CD14-positive monocyte (primary cell): ENCODE measurements at regions not wholly inside any gene's neighbourhood (a gene's known extent, or its start where the extent isn't known, plus 50 kb on each side); places are given as distances from the start of the nearest gene placed in this dataset.

Experiments used
- DNase-seq, 3 donors: peaks; one replicate each; pipeline ENCODE4 v3.0.0-alpha.2; 2011 to 2022
- H2AFZ ChIP-seq: 2 replicates; pipeline ENCODE4 v1.6.0; 2012; ENCODE audit warnings: mild to moderate bottlenecking, low read depth, low read length, inconsistent platforms; ENCODE audit not compliant: insufficient read depth, poor library complexity, severe bottlenecking
- H3K27ac ChIP-seq, 2 donors: 1 replicate in 1 of 2; 2 replicates in 1 of 2; pipeline ENCODE4 v1.5.1; 2012 to 2013; ENCODE audit warnings: low read length in 2 of 2, control low read depth in 1 of 2, inconsistent platforms in 1 of 2, low read depth in 1 of 2, mild to moderate bottlenecking in 1 of 2
- H3K27me3 ChIP-seq, 2 donors: one replicate each; pipeline versions ENCODE4 v1.6.0 to v1.6.1; 2011 to 2013; ENCODE audit warnings: low read length in 2 of 2; ENCODE audit not compliant: control insufficient read depth in 2 of 2, insufficient read depth in 2 of 2
- H3K36me3 ChIP-seq, 2 donors: replicated peaks in 1 of 2; 1 replicate in 1 of 2; 2 replicates in 1 of 2; pipeline versions ENCODE4 v1.5.1 to v1.6.1; 2012 to 2013; ENCODE audit warnings: low read length in 2 of 2, control low read depth in 1 of 2, inconsistent platforms in 1 of 2, mild to moderate bottlenecking in 1 of 2; ENCODE audit not compliant: insufficient read depth in 2 of 2, control insufficient read depth in 1 of 2
- H3K4me1 ChIP-seq, 2 donors: 1 replicate in 1 of 2; 2 replicates in 1 of 2; pipeline versions ENCODE4 v1.5.1 to v1.6.1; 2012 to 2013; ENCODE audit warnings: low read length in 2 of 2, control low read depth in 1 of 2, inconsistent platforms in 1 of 2, mild to moderate bottlenecking in 1 of 2, moderate library complexity in 1 of 2; ENCODE audit not compliant: insufficient read depth in 2 of 2, control insufficient read depth in 1 of 2
- H3K4me2 ChIP-seq: replicated peaks from 2 replicates; pipeline ENCODE3; 2012; ENCODE audit warnings: low read length, moderate library complexity, mild to moderate bottlenecking; ENCODE audit not compliant: poor library complexity, severe bottlenecking; ENCODE audit errors: extremely low read depth
- H3K4me3 ChIP-seq, 3 experiments: fragments of 200-600 bp in 1 of 3; sonication (generic) in 1 of 3; replicated peaks in 1 of 3; 1 replicate in 2 of 3; 2 replicates in 1 of 3; pipeline ENCODE4 v1.5.1; 2011 to 2013; ENCODE audit warnings: low read length in 3 of 3, mild to moderate bottlenecking in 3 of 3, control low read depth in 2 of 3, low read depth in 2 of 3, inconsistent platforms in 1 of 3, moderate library complexity in 1 of 3
- H3K79me2 ChIP-seq: 2 replicates; pipeline ENCODE4 v1.6.0; 2012; ENCODE audit warnings: mild to moderate bottlenecking, control low read depth, inconsistent platforms, low read length, moderate library complexity; ENCODE audit not compliant: insufficient read depth
- H3K9ac ChIP-seq: 2 replicates; pipeline ENCODE4 v1.6.0; 2017; ENCODE audit warnings: low read length, mild to moderate bottlenecking; ENCODE audit not compliant: insufficient read depth, poor library complexity, severe bottlenecking
- H3K9me3 ChIP-seq, 2 donors: replicated peaks in 1 of 2; 1 replicate in 1 of 2; 2 replicates in 1 of 2; pipeline versions ENCODE4 v1.5.1 to v1.6.1; 2012 to 2013; ENCODE audit warnings: low read length in 2 of 2, control low read depth in 1 of 2; ENCODE audit not compliant: control insufficient read depth in 1 of 2, insufficient read depth in 1 of 2
- H4K20me1 ChIP-seq: 2 replicates; pipeline ENCODE4 v1.6.0; 2012; ENCODE audit warnings: mild to moderate bottlenecking, low read length, control low read depth, moderate library complexity; ENCODE audit not compliant: insufficient read depth
- H3K27ac Mint-ChIP-seq, 7 donors: one replicate each; pipeline ENCODE4 v1.8.0; 2020; ENCODE audit warnings: mild to moderate bottlenecking in 7 of 7, mixed read lengths in 7 of 7, moderate library complexity in 6 of 7, inconsistent platforms in 2 of 7
- H3K27me3 Mint-ChIP-seq, 3 donors: one replicate each; pipeline ENCODE4 v1.8.0; 2021 to 2022; ENCODE audit warnings: low read depth in 3 of 3, mild to moderate bottlenecking in 3 of 3, mixed read lengths in 3 of 3, moderate library complexity in 3 of 3, inconsistent platforms in 1 of 3
- H3K36me3 Mint-ChIP-seq, 2 donors: one replicate each; pipeline ENCODE4 v1.8.0; 2020; ENCODE audit warnings: mixed read lengths in 2 of 2, inconsistent platforms in 1 of 2, mild to moderate bottlenecking in 1 of 2
- H3K4me1 Mint-ChIP-seq: one replicate; pipeline ENCODE4 v1.8.0; 2020; ENCODE audit warnings: mild to moderate bottlenecking, mixed read lengths
- H3K4me3 Mint-ChIP-seq, 2 donors: one replicate each; pipeline ENCODE4 v1.8.0; 2020; ENCODE audit warnings: mild to moderate bottlenecking in 2 of 2, mixed read lengths in 2 of 2, moderate library complexity in 1 of 2
- H3K9me3 Mint-ChIP-seq, 7 donors: one replicate each; pipeline ENCODE4 v1.8.0; 2020 to 2022; ENCODE audit warnings: mixed read lengths in 7 of 7, mild to moderate bottlenecking in 6 of 7, moderate library complexity in 6 of 7, inconsistent platforms in 2 of 7
- WGBS: methylation state at CpG from one replicate; pipeline ENCODE4 v1.1.5; 2013; ENCODE audit warnings: missing lambda C conversion rate; ENCODE audit not compliant: insufficient coverage; 5-methylcytosine and 5-hydroxymethylcytosine counted together
- intact Hi-C, 2 donors: fragments of 100-400 bp; cut with micrococcal nuclease; formaldehyde crosslinking; loops; one replicate each; pipeline versions ENCODE4 v1.15.0 to v1.15.1; 2023
- TF ChIP-seq, protein P1 (sequence below): fragments of 200-600 bp; IDR thresholded peaks from one replicate; pipeline ENCODE4 v1.8.0; 2022; ENCODE audit warnings: antibody characterized with exemption, mild to moderate bottlenecking

DNA sequence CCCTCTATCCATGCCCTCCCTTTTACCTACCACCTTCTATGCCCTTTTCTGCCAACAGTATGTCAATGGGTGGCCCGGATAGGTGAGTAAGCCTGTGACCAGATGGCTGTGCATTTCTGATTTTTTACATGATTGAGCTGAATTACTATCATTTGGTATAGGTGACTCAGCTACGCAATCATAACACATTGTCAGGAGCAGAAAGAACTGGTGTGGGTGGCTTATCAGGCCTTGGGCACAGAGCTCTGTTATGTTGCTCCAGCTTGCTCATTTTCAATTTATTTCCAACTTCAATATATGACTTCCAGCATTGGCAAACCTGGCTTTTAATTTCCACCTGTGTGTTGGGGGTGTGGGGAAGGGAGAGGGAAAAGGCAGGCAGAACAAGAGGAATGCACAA lies 86.6 kb upstream of the AGBL1 start:
- no peak overlapping the region for H3K4me3 ChIP-seq
- no peak for DNase-seq
- no peaks in the 10 kb centered on the region for H3K4me1 Mint-ChIP-seq

DNA sequence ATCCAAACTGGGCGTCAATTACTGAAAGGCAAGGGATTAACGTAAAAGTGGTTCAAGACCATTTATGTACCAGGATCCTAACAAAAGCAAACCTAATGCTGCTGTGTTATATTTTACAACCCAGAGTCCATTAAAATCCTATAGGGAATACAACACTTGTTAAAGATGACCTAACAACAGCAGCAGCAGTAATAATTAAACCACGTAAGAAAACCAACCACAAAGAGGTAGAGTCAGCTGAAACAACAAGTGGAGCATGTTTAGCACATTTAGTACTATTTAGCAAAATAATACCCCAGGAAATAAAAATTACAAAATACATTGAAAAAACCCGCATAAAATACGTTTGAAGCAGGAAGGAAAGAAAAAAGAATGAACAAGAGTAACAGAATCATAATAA lies 82.1 kb upstream of the AGBL1 start:
- WGBS: no CpG with 5 or more reads among the region's 5 CpGs
- peaks cover 0 to 2% of the 10 kb centered on the region in 2 donors for H3K9me3 ChIP-seq
- DNase-seq: no peak
- no peaks in the 10 kb centered on the region for H3K36me3 Mint-ChIP-seq
- H3K4me1 Mint-ChIP-seq: no peaks in the 10 kb centered on the region
- H4K20me1 ChIP-seq: no peaks in the 10 kb centered on the region
- H3K27me3 Mint-ChIP-seq: peaks cover 0 to 6% (median 2%) of the 10 kb centered on the region in 3 donors
- intact Hi-C loops: no loop called here
- H3K9me3 Mint-ChIP-seq: peaks cover 2 to 12% (median 5%) of the 10 kb centered on the region in 7 donors
- H3K79me2 ChIP-seq: no peaks in the 10 kb centered on the region
- no peak overlapping the region for H3K4me3 Mint-ChIP-seq
- H3K36me3 ChIP-seq: no peaks in the 10 kb centered on the region
- H3K27ac ChIP-seq: no peak overlapping the region
- H3K4me1 ChIP-seq: no peaks in the 10 kb centered on the region
- no peak overlapping the region for H2AFZ ChIP-seq
- no peaks in the 10 kb centered on the region for H3K27me3 ChIP-seq
- H3K4me2 ChIP-seq: no peak overlapping the region
- TF ChIP-seq, protein P1, sequence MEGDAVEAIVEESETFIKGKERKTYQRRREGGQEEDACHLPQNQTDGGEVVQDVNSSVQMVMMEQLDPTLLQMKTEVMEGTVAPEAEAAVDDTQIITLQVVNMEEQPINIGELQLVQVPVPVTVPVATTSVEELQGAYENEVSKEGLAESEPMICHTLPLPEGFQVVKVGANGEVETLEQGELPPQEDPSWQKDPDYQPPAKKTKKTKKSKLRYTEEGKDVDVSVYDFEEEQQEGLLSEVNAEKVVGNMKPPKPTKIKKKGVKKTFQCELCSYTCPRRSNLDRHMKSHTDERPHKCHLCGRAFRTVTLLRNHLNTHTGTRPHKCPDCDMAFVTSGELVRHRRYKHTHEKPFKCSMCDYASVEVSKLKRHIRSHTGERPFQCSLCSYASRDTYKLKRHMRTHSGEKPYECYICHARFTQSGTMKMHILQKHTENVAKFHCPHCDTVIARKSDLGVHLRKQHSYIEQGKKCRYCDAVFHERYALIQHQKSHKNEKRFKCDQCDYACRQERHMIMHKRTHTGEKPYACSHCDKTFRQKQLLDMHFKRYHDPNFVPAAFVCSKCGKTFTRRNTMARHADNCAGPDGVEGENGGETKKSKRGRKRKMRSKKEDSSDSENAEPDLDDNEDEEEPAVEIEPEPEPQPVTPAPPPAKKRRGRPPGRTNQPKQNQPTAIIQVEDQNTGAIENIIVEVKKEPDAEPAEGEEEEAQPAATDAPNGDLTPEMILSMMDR: no peak
- no peak overlapping the region for H3K27ac Mint-ChIP-seq
- H3K9ac ChIP-seq: no peak overlapping the region
- no peak overlapping the region for H3K4me3 ChIP-seq

More for the DNA sequence above, 86.6 kb upstream of the AGBL1 start:
- no peak overlapping the region for H2AFZ ChIP-seq
- H3K27ac Mint-ChIP-seq: no peak overlapping the region
- intact Hi-C loops: no loop called here
- whole genome bisulfite sequencing: no CpG with 5 or more reads among the region's 2 CpGs
- H3K9ac ChIP-seq: no peak overlapping the region
- H3K4me2 ChIP-seq: no peak overlapping the region
- H3K27me3 Mint-ChIP-seq: peaks cover 0 to 5% (median 2%) of the 10 kb centered on the region in 3 donors
- no peaks in the 10 kb centered on the region for H3K27me3 ChIP-seq
- no peaks in the 10 kb centered on the region for H3K36me3 Mint-ChIP-seq
- no peaks in the 10 kb centered on the region for H3K36me3 ChIP-seq
- no peaks in the 10 kb centered on the region for H4K20me1 ChIP-seq
- H3K9me3 Mint-ChIP-seq: peaks cover 2 to 17% (median 6%) of the 10 kb centered on the region in 7 donors
- H3K4me1 ChIP-seq: no peaks in the 10 kb centered on the region
- no peaks in the 10 kb centered on the region for H3K79me2 ChIP-seq
- H3K9me3 ChIP-seq: peaks cover 0 to 2% of the 10 kb centered on the region in 2 donors
- no peak overlapping the region for H3K27ac ChIP-seq
- no peak overlapping the region for H3K4me3 Mint-ChIP-seq
- TF ChIP-seq, protein P1: no peak
